Hepatocyte (in vitro differentiated cells): ENCODE measurements at regions not wholly inside any gene's neighbourhood (a gene's known extent, or its start where the extent isn't known, plus 50 kb on each side); places are given as distances from the start of the nearest gene placed in this dataset.

ENCODE experiments used
- DNase-seq: peaks from one replicate; pipeline ENCODE4 v3.0.0-alpha.2; 2016; ENCODE audit warnings: low spot score
- H2AFZ ChIP-seq: fragments of 200-600 bp; sonication (generic); 2 replicates; pipeline ENCODE4 v1.6.0; 2016; ENCODE audit warnings: antibody characterized with exemption, mild to moderate bottlenecking
- H3K27ac ChIP-seq: fragments of 200-600 bp; sonication (generic); 2 replicates; pipeline ENCODE4 v1.5.1; 2016; ENCODE audit warnings: mild to moderate bottlenecking
- H3K27me3 ChIP-seq: fragments of 200-600 bp; sonication (generic); 2 replicates; pipeline ENCODE4 v1.6.1; 2016
- H3K36me3 ChIP-seq: fragments of 200-600 bp; sonication (generic); replicated peaks from 2 replicates; pipeline ENCODE4 v1.5.1; 2016; ENCODE audit warnings: low read depth; ENCODE audit not compliant: insufficient read depth
- H3K4me1 ChIP-seq: fragments of 200-600 bp; sonication (generic); 2 replicates; pipeline ENCODE4 v1.5.1; 2016; ENCODE audit warnings: mild to moderate bottlenecking, moderate library complexity; ENCODE audit not compliant: insufficient read depth
- H3K4me2 ChIP-seq: fragments of 200-600 bp; sonication (generic); 2 replicates; pipeline ENCODE4 v1.6.0; 2016
- H3K4me3 ChIP-seq: fragments of 200-600 bp; sonication (generic); 2 replicates; pipeline ENCODE4 v1.5.1; 2016; ENCODE audit warnings: mild to moderate bottlenecking
- H3K79me2 ChIP-seq: fragments of 200-600 bp; sonication (generic); 2 replicates; pipeline ENCODE4 v1.6.0; 2017; ENCODE audit warnings: mild to moderate bottlenecking
- H3K9me2 ChIP-seq: fragments of 200-600 bp; sonication (generic); replicated peaks from 2 replicates; pipeline ENCODE4 v1.6.0; 2017; ENCODE audit warnings: mild to moderate bottlenecking; ENCODE audit not compliant: insufficient read depth
- H3K9me3 ChIP-seq: fragments of 200-600 bp; sonication (generic); 2 replicates; pipeline ENCODE4 v1.5.1; 2016; ENCODE audit warnings: low read depth, mild to moderate bottlenecking
- H4K20me1 ChIP-seq: fragments of 200-600 bp; sonication (generic); 2 replicates; pipeline ENCODE4 v1.6.0; 2016; ENCODE audit warnings: mild to moderate bottlenecking; ENCODE audit not compliant: insufficient read depth, poor library complexity, severe bottlenecking
- EZH2 ChIP-seq: fragments of 200-600 bp; sonication (generic); IDR thresholded peaks from 2 replicates; pipeline ENCODE4 v1.6.1; 2016; ENCODE audit warnings: antibody characterized with exemption, mild to moderate bottlenecking, borderline replicate concordance
- EZH2phosphoT487 ChIP-seq: fragments of 200-600 bp; sonication (generic); IDR thresholded peaks from one replicate; pipeline ENCODE4 v1.6.1; 2018; ENCODE audit warnings: antibody characterized with exemption, mild to moderate bottlenecking, low read depth, moderate library complexity; ENCODE audit not compliant: unreplicated experiment, severe bottlenecking
- WGBS: methylation state at CpG from one replicate; pipeline ENCODE4 v1.1.6; 2016; ENCODE audit warnings: low lambda C conversion rate; ENCODE audit errors: missing lambda C conversion rate; 5-methylcytosine and 5-hydroxymethylcytosine counted together
- TF ChIP-seq, protein P1 (sequence below): fragments of 200-600 bp; sonication (generic); IDR thresholded peaks from 2 replicates; pipeline ENCODE4 v1.5.1; 2016; ENCODE audit warnings: antibody characterized with exemption, mild to moderate bottlenecking; ENCODE audit not compliant: poor library complexity

- Histone ChIP-seq H4K20me1 (no peaks in the 10 kb centered on the region), H3K9me2 (no peaks in the 10 kb centered on the region), H3K4me2 (no peak overlapping the region), H3K9me3 (no peaks in the 10 kb centered on the region), H2AFZ (no peak overlapping the region), H3K79me2 (no peaks in the 10 kb centered on the region), H3K27ac (no peak overlapping the region), H3K36me3 (no peaks in the 10 kb centered on the region), H3K27me3 (no peaks in the 10 kb centered on the region), H3K4me3 (no peak overlapping the region), H3K4me1 (no peaks in the 10 kb centered on the region)
- no peak for DNase-seq
- TF ChIP-seq, protein P1, sequence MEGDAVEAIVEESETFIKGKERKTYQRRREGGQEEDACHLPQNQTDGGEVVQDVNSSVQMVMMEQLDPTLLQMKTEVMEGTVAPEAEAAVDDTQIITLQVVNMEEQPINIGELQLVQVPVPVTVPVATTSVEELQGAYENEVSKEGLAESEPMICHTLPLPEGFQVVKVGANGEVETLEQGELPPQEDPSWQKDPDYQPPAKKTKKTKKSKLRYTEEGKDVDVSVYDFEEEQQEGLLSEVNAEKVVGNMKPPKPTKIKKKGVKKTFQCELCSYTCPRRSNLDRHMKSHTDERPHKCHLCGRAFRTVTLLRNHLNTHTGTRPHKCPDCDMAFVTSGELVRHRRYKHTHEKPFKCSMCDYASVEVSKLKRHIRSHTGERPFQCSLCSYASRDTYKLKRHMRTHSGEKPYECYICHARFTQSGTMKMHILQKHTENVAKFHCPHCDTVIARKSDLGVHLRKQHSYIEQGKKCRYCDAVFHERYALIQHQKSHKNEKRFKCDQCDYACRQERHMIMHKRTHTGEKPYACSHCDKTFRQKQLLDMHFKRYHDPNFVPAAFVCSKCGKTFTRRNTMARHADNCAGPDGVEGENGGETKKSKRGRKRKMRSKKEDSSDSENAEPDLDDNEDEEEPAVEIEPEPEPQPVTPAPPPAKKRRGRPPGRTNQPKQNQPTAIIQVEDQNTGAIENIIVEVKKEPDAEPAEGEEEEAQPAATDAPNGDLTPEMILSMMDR = no peak
- TF ChIP-seq EZH2 (no peak), EZH2phosphoT487 (no peak)
Observed at GRCh38 chr3:148466980-148467740, 230.5 kb upstream of the AGTR1 start.

- TF ChIP-seq EZH2phosphoT487 = no peak
- TF ChIP-seq, protein P1 = no peak
- TF ChIP-seq EZH2 = no peak
- Histone ChIP-seq H3K36me3 (no peaks in the 10 kb centered on the region), H3K9me2 (no peaks in the 10 kb centered on the region), H2AFZ (no peak overlapping the region), H3K9me3 (no peaks in the 10 kb centered on the region), H3K79me2 (no peaks in the 10 kb centered on the region), H3K27me3 (no peaks in the 10 kb centered on the region), H3K4me3 (no peak overlapping the region), H3K4me2 (no peak overlapping the region), H3K27ac (no peak overlapping the region), H3K4me1 (no peaks in the 10 kb centered on the region), H4K20me1 (no peaks in the 10 kb centered on the region)
- WGBS = 97% methylated on average over 2 of the region's 2 CpGs
- no peak for DNase-seq
Observed at GRCh38 chr3:148477375-148477774, 220.3 kb upstream of the AGTR1 start.

DNA sequence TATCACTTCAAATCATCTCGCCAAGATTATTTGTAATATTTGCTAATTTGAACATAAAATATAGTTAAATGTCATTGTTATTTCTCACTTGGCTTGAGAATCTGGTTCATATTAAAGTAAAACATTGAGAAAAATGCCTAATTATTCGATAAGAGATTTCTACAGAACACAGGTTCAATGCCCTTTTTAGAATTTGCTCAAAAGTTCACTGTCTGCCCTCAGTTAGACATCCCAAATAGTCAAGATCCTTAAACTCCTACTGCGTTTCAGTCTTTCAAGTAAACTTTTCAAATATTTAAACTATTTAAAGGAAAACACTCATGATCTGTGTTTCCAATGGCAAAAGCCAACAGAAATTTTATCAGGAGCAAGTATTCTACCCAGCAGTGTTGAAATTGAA lies 204.1 kb upstream of the AGTR1 start:
- TF ChIP-seq EZH2phosphoT487 (no peak), EZH2 (no peak)
- TF ChIP-seq, protein P1 = no peak
- Histone ChIP-seq H4K20me1 (no peaks in the 10 kb centered on the region), H3K27me3 (no peaks in the 10 kb centered on the region), H3K9me3 (no peaks in the 10 kb centered on the region), H3K4me1 (no peaks in the 10 kb centered on the region), H3K4me3 (no peak overlapping the region), H3K36me3 (no peaks in the 10 kb centered on the region), H3K4me2 (no peak overlapping the region), H2AFZ (no peak overlapping the region), H3K79me2 (no peaks in the 10 kb centered on the region), H3K27ac (no peak overlapping the region), H3K9me2 (no peaks in the 10 kb centered on the region)
- no peak for DNase-seq
- 81% methylated on average over 3 of the region's 3 CpGs for WGBS
